ENCODE measurements at regions not wholly inside any gene's neighbourhood (a gene's known extent, or its start where the extent isn't known, plus 50 kb on each side); places are given as distances from the start of the nearest gene placed in this dataset.

DNA sequence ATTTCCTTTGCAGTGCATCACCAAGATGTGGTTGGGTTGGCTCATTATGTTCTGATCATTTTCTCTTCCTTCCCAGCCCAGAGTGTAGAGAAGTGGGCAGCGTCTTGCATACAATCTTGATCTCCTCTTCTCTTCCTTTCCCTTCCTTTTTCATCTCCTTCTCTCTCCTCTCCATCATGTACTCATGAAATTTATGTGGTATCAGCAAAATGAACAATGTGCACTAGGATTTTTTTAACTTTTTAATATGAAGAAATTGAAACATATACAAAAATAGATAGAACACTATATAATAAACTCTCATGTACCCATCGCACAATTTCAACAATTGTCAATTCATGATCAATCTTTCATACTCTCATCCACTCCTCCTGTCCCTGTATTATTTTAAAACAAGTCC lies 593.5 kb downstream of the BCOR start:
- no peak for DNase-seq (ENCODE audit: low read depth, low spot score)
- H3K4me3 ChIP-seq (ENCODE audit: low read depth, low read length): no peak overlapping the region
- TF ChIP-seq, protein P1, sequence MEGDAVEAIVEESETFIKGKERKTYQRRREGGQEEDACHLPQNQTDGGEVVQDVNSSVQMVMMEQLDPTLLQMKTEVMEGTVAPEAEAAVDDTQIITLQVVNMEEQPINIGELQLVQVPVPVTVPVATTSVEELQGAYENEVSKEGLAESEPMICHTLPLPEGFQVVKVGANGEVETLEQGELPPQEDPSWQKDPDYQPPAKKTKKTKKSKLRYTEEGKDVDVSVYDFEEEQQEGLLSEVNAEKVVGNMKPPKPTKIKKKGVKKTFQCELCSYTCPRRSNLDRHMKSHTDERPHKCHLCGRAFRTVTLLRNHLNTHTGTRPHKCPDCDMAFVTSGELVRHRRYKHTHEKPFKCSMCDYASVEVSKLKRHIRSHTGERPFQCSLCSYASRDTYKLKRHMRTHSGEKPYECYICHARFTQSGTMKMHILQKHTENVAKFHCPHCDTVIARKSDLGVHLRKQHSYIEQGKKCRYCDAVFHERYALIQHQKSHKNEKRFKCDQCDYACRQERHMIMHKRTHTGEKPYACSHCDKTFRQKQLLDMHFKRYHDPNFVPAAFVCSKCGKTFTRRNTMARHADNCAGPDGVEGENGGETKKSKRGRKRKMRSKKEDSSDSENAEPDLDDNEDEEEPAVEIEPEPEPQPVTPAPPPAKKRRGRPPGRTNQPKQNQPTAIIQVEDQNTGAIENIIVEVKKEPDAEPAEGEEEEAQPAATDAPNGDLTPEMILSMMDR (IDR thresholded peaks at IDR 0.05; ENCODE audit: insufficient read depth, low read length, missing control alignments): no peak
- CTCF ChIA-PET: no interaction called here
- POLR2A ChIA-PET: no interaction called here

DNA sequence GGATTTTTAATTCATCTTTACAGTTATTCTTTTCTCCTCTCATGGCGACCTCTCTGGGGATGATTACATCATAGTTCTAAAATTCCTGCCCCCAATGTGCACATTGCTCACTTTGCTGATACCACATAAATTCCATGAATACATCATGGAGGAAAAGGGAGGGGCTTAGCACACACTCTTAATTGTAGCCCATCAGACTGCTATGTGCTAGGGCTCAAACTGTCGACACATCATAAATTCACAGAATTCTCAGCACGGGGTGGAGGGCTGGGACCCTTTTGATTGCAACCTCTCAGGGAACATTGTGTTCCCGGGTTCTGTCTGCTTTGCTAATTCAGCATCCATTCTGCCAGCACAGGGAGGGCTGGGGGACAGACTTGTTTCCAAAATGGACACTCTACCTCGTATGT lies 592.9 kb downstream of the BCOR start:
- H3K4me3 ChIP-seq (ENCODE audit: low read depth, low read length): no peak overlapping the region
- TF ChIP-seq, protein P1 (IDR thresholded peaks at IDR 0.05; ENCODE audit: insufficient read depth, low read length, missing control alignments): no peak
- ChIA-PET CTCF (no interaction called here), POLR2A (no interaction called here)
- DNase-seq (ENCODE audit: low read depth, low spot score): no peak

DNA sequence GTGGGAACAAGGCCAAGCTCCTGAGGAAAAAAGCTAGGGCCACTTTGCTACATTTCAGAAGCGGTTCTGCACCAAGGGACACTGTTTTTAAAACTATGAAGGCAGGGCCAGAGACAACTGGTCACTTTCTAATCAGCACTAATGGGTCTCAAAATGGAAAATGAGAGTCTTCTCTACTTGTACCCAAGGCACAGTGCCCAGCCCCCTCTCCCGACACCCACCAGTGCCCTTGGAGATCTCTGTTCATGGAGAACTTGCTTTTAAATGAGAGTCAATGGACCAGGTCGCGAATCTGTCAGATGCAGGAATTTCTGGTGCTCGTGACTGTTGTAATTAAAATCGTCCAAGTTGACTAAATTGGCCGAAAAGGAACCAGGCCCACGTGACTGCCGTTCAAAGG lies 591.6 kb downstream of the BCOR start:
- no peak overlapping the region for H3K4me3 ChIP-seq (ENCODE audit: low read depth, low read length)
- DNase-seq (ENCODE audit: low read depth, low spot score): no peak
- ChIA-PET CTCF (no interaction called here), POLR2A (no interaction called here)
- TF ChIP-seq, protein P1 (IDR thresholded peaks at IDR 0.05; ENCODE audit: insufficient read depth, low read length, missing control alignments): no peak

DNA sequence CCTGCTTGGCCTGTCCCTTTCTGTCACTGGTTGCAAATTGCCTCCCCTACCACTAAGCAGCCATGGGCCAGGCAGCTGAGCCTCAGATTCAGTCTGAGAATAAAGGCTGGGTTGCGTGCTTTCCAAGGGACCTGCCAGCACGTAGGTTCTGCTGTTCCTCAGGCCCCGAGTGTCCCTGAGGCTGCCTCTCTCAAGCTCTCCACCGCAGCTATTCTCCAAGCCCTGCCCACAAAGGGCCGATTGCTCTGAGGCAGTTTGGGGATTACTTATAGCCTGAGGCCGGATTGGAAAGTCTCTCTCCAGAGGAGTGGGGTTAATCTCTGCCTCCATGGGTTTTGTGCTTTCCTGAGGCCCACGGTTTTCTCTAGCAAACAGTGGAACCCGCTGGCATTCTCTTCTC lies 590.7 kb downstream of the BCOR start:
- no peak for DNase-seq (ENCODE audit: low read depth, low spot score)
- ChIA-PET CTCF (no interaction called here), POLR2A (no interaction called here)
- H3K4me3 ChIP-seq (ENCODE audit: low read depth, low read length): no peak overlapping the region
- TF ChIP-seq, protein P1 (IDR thresholded peaks at IDR 0.05; ENCODE audit: insufficient read depth, low read length, missing control alignments): no peak

DNA sequence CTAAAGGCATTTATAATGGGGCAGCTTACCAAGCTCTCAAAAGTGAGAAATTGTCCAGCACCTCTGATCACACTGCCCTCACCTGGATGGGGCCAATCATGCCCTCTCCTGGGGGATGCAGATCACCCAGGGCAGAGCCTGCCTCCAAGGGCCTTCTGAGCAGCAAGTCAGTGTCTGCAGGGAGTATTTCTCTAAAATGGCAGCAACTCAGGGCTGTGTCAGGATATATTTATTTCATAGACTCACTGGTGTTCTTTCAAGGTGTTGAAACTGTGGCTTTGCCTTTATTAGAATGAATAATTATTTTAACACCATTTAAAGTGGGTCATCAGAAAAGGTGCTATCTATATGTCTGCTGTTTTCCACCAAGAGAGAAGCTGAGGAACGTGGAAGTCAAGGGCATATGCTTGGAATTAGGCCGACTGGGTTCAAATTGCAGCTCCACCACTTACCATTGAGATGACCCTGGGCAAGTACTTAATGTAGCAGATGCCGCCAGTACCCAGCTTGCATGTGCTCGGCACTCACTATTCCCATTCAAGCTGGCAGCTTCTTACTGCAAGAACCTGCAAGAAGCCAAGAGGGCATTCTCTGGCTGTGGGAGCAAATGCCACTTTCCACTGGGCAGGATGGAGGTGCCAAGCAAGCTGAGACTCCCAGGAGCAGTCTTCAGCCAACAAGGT lies 590.0 kb downstream of the BCOR start:
- ChIA-PET POLR2A (no interaction called here), CTCF (no interaction called here)
- TF ChIP-seq, protein P1 (IDR thresholded peaks at IDR 0.05; ENCODE audit: insufficient read depth, low read length, missing control alignments): no peak
- H3K4me3 ChIP-seq (ENCODE audit: low read depth, low read length): no peak overlapping the region
- DNase-seq (ENCODE audit: low read depth, low spot score): no peak

DNA sequence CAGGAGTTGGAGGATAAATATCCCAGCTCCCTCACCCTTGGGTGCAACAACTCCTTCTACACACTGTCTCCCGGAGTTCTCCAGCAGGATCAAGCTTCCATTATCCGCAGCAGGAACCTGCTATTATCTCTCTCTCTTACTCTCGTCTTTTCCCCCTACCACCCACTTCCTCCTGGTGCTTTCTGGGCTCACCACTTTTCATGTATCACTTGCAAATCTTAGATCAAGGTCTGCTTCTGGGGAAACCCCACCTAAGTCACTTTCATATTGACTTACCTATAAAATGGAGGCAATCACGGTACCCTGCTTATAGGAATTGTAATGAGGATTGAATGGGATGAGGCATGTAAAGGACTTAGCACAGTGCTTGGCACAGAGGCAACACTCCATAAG lies 589.5 kb downstream of the BCOR start:
- POLR2A ChIA-PET: no interaction called here
- TF ChIP-seq, protein P1 (IDR thresholded peaks at IDR 0.05; ENCODE audit: insufficient read depth, low read length, missing control alignments): no peak
- DNase-seq (ENCODE audit: low read depth, low spot score): no peak
- CTCF ChIA-PET: no interaction called here
- no peak overlapping the region for H3K4me3 ChIP-seq (ENCODE audit: low read depth, low read length)
